Fibroblast of lung (primary cell): ENCODE measurements at regions not wholly inside any gene's neighbourhood (a gene's known extent, or its start where the extent isn't known, plus 50 kb on each side); places are given as distances from the start of the nearest gene placed in this dataset.

Experiments
- EZH2 ChIP-seq: IDR thresholded peaks from 2 replicates; pipeline ENCODE4 v1.5.1; 2012; ENCODE audit warnings: low read length, control low read depth, mild to moderate bottlenecking; ENCODE audit errors: missing control alignments
- TF ChIP-seq, protein P1 (sequence below), 2 donors: IDR thresholded peaks in 1 of 2; conservative IDR thresholded peaks in 1 of 2; 1 replicate in 1 of 2; 2 replicates in 1 of 2; pipeline ENCODE4 v1.5.1; 2011 to 2012; ENCODE audit warnings: low read length in 2 of 2, control low read depth in 1 of 2, inconsistent platforms in 1 of 2, low read depth in 1 of 2, mild to moderate bottlenecking in 1 of 2

- no peak for TF ChIP-seq EZH2
- TF ChIP-seq, protein P1, sequence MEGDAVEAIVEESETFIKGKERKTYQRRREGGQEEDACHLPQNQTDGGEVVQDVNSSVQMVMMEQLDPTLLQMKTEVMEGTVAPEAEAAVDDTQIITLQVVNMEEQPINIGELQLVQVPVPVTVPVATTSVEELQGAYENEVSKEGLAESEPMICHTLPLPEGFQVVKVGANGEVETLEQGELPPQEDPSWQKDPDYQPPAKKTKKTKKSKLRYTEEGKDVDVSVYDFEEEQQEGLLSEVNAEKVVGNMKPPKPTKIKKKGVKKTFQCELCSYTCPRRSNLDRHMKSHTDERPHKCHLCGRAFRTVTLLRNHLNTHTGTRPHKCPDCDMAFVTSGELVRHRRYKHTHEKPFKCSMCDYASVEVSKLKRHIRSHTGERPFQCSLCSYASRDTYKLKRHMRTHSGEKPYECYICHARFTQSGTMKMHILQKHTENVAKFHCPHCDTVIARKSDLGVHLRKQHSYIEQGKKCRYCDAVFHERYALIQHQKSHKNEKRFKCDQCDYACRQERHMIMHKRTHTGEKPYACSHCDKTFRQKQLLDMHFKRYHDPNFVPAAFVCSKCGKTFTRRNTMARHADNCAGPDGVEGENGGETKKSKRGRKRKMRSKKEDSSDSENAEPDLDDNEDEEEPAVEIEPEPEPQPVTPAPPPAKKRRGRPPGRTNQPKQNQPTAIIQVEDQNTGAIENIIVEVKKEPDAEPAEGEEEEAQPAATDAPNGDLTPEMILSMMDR (conservative IDR thresholded peaks at IDR 0.05 in 1 of 2, IDR thresholded peaks at IDR 0.05 in 1 of 2; ENCODE audit: low read depth in 1 of 2, low read length in 2 of 2), result no peak
Measured at GRCh38 chr15:47443839-47444238, 273.5 kb upstream of the SEMA6D start.
